ENCODE measurements at regions not wholly inside any gene's neighbourhood (a gene's known extent, or its start where the extent isn't known, plus 50 kb on each side); places are given as distances from the start of the nearest gene placed in this dataset.

GRCh38 chr6:142534076-142534475 lies 232.3 kb downstream of the ADGRG6 start:
- Mint-ChIP-seq H3K36me3 (ENCODE audit: unreplicated experiment) (no peaks in the 10 kb centered on the region), H3K4me1 (ENCODE audit: unreplicated experiment) (no peaks in the 10 kb centered on the region)

DNA sequence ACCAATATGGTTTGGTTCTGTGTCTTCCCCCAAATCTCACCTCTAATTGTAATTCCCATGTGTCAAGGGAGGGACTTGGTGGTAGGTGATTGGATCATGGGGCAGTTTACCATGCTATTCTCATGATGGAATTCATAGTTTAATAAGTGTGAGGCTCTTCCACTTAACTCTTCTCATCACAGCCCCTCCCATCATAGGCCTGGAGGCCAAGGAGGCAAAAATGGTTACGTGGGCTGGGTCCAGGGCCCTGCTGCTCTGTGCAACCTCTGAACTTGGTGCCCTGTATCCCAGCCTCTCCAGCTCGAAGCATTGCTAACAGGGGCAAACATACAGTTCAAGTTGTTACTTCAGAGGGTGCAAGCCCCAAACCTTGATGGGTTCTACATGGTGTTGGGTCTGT lies 232.7 kb downstream of the ADGRG6 start:
- DNase-seq (ENCODE audit: extremely low spot score, unreplicated experiment), result no peak
- TF ChIP-seq CTCF (IDR thresholded peaks at IDR 0.05), result no peak

More at GRCh38 chr6:142534076-142534475, 232.3 kb downstream of the ADGRG6 start:
- Mint-ChIP-seq H3K9me3 (ENCODE audit: unreplicated experiment) (peaks cover 18% of the 10 kb centered on the region), H3K4me3 (ENCODE audit: unreplicated experiment) (no peak overlapping the region), H3K27ac (ENCODE audit: unreplicated experiment) (no peak overlapping the region), H3K27me3 (ENCODE audit: unreplicated experiment) (no peaks in the 10 kb centered on the region)
- no peak for DNase-seq (ENCODE audit: extremely low spot score, unreplicated experiment)
- TF ChIP-seq CTCF (IDR thresholded peaks at IDR 0.05), result no peak

DNA sequence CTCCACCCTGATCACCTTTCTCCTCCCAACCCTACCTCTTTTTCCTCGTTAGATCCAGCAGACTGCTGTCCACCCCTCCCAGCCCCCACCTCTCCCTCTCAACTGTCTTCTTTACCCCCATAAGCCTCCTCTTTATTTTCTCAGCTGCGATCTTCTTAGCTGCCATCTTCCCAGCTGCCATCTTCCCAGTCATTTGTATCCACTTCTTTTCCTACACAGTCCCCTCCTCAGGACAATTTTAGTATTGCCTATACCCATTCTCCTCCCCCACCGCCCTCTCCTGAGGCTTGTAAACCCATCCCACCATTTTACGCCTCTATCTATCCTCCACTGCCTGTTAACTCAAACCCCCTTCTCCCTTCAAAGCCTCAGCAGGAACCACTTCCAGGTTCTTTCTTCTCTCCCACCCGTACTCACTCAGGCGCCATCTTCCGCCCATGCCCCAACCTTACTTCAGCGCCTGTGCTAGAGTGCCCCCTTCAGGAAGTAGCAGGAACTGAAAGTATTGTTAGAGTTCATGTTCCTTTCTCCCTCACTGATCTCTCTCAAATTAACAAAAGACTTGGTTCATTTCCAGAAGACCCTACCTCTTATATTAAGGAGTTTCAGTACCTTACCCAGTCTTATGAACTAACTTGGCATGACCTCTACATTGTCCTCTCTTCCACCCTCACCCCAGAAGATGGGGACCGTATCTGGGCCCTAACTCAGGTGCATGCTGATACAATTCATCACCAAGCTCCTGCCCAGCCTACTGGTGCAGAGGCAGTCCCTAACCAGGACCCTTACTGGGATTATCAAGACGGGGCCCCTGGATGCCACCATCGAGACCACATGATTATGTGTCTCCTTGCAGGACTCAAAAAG lies 236.0 kb downstream of the ADGRG6 start:
- Mint-ChIP-seq H3K27ac (ENCODE audit: unreplicated experiment) (no peak overlapping the region), H3K4me3 (ENCODE audit: unreplicated experiment) (no peak overlapping the region), H3K36me3 (ENCODE audit: unreplicated experiment) (no peaks in the 10 kb centered on the region)

More for the DNA sequence above, 232.7 kb downstream of the ADGRG6 start:
- no peak overlapping the region for H3K27ac Mint-ChIP-seq (ENCODE audit: unreplicated experiment)
- peaks cover 18% of the 10 kb centered on the region for H3K9me3 Mint-ChIP-seq (ENCODE audit: unreplicated experiment)
- H3K4me3 Mint-ChIP-seq (ENCODE audit: unreplicated experiment), result no peak overlapping the region
- no peaks in the 10 kb centered on the region for H3K27me3 Mint-ChIP-seq (ENCODE audit: unreplicated experiment)
- H3K4me1 Mint-ChIP-seq (ENCODE audit: unreplicated experiment), result no peaks in the 10 kb centered on the region
- no peaks in the 10 kb centered on the region for H3K36me3 Mint-ChIP-seq (ENCODE audit: unreplicated experiment)

GRCh38 chr6:142542704-142543233 lies 241.0 kb downstream of the ADGRG6 start:
- Mint-ChIP-seq H3K36me3 (ENCODE audit: unreplicated experiment) (no peaks in the 10 kb centered on the region), H3K9me3 (ENCODE audit: unreplicated experiment) (no peaks in the 10 kb centered on the region), H3K4me3 (ENCODE audit: unreplicated experiment) (no peak overlapping the region), H3K27ac (ENCODE audit: unreplicated experiment) (no peak overlapping the region), H3K4me1 (ENCODE audit: unreplicated experiment) (no peaks in the 10 kb centered on the region), H3K27me3 (ENCODE audit: unreplicated experiment) (peaks cover 14% of the 10 kb centered on the region)
- no peak for DNase-seq (ENCODE audit: extremely low spot score, unreplicated experiment)
- no peak for TF ChIP-seq CTCF (IDR thresholded peaks at IDR 0.05)

More for the DNA sequence above, 236.0 kb downstream of the ADGRG6 start:
- peaks cover 18% of the 10 kb centered on the region for H3K9me3 Mint-ChIP-seq (ENCODE audit: unreplicated experiment)
- H3K27me3 Mint-ChIP-seq (ENCODE audit: unreplicated experiment), result no peaks in the 10 kb centered on the region
- no peaks in the 10 kb centered on the region for H3K4me1 Mint-ChIP-seq (ENCODE audit: unreplicated experiment)
- TF ChIP-seq CTCF (IDR thresholded peaks at IDR 0.05), result peak; percentile 39
- no peak for DNase-seq (ENCODE audit: extremely low spot score, unreplicated experiment)

- Mint-ChIP-seq H3K36me3 (ENCODE audit: unreplicated experiment) (no peaks in the 10 kb centered on the region), H3K9me3 (ENCODE audit: unreplicated experiment) (no peaks in the 10 kb centered on the region), H3K27me3 (ENCODE audit: unreplicated experiment) (peaks cover 18% of the 10 kb centered on the region), H3K4me1 (ENCODE audit: unreplicated experiment) (no peaks in the 10 kb centered on the region), H3K27ac (ENCODE audit: unreplicated experiment) (no peak overlapping the region), H3K4me3 (ENCODE audit: unreplicated experiment) (no peak overlapping the region)
- no peak for DNase-seq (ENCODE audit: extremely low spot score, unreplicated experiment)
- TF ChIP-seq CTCF (IDR thresholded peaks at IDR 0.05), result no peak
These were observed 241.8 kb downstream of the ADGRG6 start for GRCh38 chr6:142543606-142544005.
